Prostate gland (tissue), 2 donors: ENCODE measurements at regions not wholly inside any gene's neighbourhood (a gene's known extent, or its start where the extent isn't known, plus 50 kb on each side); places are given as distances from the start of the nearest gene placed in this dataset.

Experiments
- DNase-seq: peaks from one replicate; pipeline ENCODE4 v3.0.0-alpha.2; 2019; ENCODE audit warnings: low spot score
- H3K27ac ChIP-seq, 2 donors: fragments of 200-600 bp; sonication (generic); 2 replicates each; pipeline ENCODE4 v1.5.1; 2017 to 2019
- H3K27me3 ChIP-seq: fragments of 200-600 bp; sonication (generic); replicated peaks from 2 replicates; pipeline ENCODE4 v1.5.1; 2019; ENCODE audit not compliant: insufficient read depth
- H3K36me3 ChIP-seq, 2 donors: fragments of 200-600 bp; sonication (generic); 1 replicate in 1 of 2; 2 replicates in 1 of 2; pipeline versions ENCODE4 v1.5.1 to v1.8.1; 2017 to 2019
- H3K4me1 ChIP-seq: fragments of 200-600 bp; sonication (generic); replicated peaks from 2 replicates; pipeline ENCODE4 v1.5.1; 2019
- H3K4me3 ChIP-seq, 2 donors: fragments of 200-600 bp; sonication (generic); 2 replicates each; pipeline ENCODE4 v1.5.1; 2017 to 2019
- H3K9me3 ChIP-seq: fragments of 200-600 bp; sonication (generic); 2 replicates; pipeline ENCODE4 v1.5.1; 2017
- POLR2A ChIP-seq: fragments of 450-650 bp; IDR thresholded peaks from one replicate; pipeline ENCODE4 v1.6.1; 2016; ENCODE audit warnings: antibody characterized with exemption, mild to moderate bottlenecking
- POLR2AphosphoS5 ChIP-seq: sonication (generic); formaldehyde crosslinking; IDR thresholded peaks from one replicate; pipeline ENCODE4 v1.6.1; 2017; ENCODE audit warnings: antibody characterized with exemption
- WGBS: methylation state at CpG from one replicate; pipeline ENCODE4 v1.1.5; 2018; 5-methylcytosine and 5-hydroxymethylcytosine counted together
- intact Hi-C: fragments of 100-400 bp; cut with DNase I; formaldehyde crosslinking; loops from one replicate; pipeline ENCODE4 v1.14.2; 2022
- TF ChIP-seq, protein P1 (sequence below), 4 experiments: fragments of 200-600 bp in 2 of 4; fragments of 450-650 bp in 2 of 4; sonication (generic) in 2 of 4; IDR thresholded peaks; 1 replicate in 3 of 4; 2 replicates in 1 of 4; pipeline ENCODE4 v1.5.1; 2016 to 2019; ENCODE audit warnings: antibody characterized with exemption in 4 of 4, mild to moderate bottlenecking in 2 of 4, moderate library complexity in 2 of 4

DNA sequence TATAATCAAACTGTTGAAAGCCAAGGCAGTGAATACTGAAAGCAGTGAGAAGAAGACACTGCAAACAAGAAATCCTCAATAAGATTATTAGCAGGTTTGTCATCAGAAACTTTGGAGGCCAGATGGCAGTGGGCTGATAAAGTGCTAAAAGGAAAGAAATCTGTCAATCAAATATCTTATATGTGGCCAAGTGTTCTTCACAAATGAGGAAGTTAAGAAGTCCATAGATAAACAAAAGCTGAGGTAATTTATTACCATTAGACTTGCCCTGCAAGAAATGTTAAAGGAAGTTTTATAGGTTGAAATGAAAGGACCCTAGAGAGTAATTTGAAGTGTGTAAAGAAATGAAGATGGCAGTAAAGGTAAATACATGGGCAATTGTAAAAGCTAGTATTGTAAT is 586.6 kb downstream of the RAPGEF2 start:
- Histone ChIP-seq H3K36me3 (no peaks in the 10 kb centered on the region), H3K27me3 (no peaks in the 10 kb centered on the region), H3K4me3 (no peak overlapping the region), H3K4me1 (no peaks in the 10 kb centered on the region), H3K27ac (no peak overlapping the region), H3K9me3 (no peaks in the 10 kb centered on the region)
- intact Hi-C loops, result no loop called here
- TF ChIP-seq POLR2AphosphoS5 (no peak), POLR2A (no peak)
- TF ChIP-seq, protein P1, sequence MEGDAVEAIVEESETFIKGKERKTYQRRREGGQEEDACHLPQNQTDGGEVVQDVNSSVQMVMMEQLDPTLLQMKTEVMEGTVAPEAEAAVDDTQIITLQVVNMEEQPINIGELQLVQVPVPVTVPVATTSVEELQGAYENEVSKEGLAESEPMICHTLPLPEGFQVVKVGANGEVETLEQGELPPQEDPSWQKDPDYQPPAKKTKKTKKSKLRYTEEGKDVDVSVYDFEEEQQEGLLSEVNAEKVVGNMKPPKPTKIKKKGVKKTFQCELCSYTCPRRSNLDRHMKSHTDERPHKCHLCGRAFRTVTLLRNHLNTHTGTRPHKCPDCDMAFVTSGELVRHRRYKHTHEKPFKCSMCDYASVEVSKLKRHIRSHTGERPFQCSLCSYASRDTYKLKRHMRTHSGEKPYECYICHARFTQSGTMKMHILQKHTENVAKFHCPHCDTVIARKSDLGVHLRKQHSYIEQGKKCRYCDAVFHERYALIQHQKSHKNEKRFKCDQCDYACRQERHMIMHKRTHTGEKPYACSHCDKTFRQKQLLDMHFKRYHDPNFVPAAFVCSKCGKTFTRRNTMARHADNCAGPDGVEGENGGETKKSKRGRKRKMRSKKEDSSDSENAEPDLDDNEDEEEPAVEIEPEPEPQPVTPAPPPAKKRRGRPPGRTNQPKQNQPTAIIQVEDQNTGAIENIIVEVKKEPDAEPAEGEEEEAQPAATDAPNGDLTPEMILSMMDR (IDR thresholded peaks at IDR 0.05), result no peak
- DNase-seq, result no peak

DNA sequence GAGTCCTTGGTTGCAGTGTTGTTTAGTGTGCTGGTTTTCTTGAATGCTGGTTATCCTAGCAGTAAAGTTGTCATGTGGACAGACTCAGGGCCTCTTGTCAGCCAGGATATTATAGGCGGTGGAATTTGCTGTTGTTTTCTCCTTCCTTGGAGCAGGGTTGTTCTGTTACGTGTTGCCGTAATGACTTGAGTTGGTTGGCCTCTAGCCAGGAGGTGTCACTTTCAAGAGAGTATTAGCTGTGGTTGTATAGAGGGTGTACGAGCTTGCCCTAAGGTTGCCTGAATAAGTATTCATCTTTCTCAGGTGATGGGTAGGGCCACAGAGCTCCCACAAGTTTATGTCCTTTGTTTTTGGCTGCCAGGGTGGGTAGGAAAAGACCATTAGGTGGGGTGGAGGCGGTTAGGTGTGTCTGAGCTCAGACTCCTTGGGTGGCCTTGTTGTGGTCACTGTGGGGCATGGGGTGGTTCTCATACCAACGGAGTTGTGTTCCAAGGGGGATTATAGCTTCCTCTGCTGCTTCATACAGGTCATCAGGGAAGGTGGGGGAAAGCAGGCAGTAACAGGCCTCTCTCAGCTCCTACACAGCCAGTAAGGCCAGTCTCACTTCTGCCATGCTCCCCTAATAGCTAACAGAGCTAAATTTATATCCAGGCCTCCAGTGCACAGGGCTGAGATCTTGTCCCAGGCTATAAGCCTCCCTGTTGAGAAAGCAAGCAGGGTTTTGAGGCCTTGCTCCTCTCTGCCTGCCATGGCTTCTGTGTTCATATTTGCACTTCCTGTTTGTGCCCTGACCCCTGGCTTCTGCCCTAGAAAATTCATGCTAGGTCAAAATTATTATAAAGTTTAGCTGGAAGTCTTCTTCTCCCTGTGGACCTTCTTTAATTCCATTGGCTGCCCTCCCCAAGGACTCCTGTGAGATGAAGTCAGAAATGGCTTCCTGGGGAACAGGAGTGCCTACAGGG is 594.7 kb downstream of the RAPGEF2 start:
- Histone ChIP-seq H3K27ac (no peak overlapping the region), H3K36me3 (no peaks in the 10 kb centered on the region), H3K27me3 (no peaks in the 10 kb centered on the region), H3K4me1 (no peaks in the 10 kb centered on the region), H3K9me3 (no peaks in the 10 kb centered on the region), H3K4me3 (no peak overlapping the region)
- 84% methylated on average over 6 of the region's 6 CpGs for WGBS
- intact Hi-C loops, result no loop called here
- no peak for TF ChIP-seq POLR2AphosphoS5
- TF ChIP-seq POLR2A, result no peak
- TF ChIP-seq, protein P1 (IDR thresholded peaks at IDR 0.05), result no peak
- DNase-seq, result no peak

DNA sequence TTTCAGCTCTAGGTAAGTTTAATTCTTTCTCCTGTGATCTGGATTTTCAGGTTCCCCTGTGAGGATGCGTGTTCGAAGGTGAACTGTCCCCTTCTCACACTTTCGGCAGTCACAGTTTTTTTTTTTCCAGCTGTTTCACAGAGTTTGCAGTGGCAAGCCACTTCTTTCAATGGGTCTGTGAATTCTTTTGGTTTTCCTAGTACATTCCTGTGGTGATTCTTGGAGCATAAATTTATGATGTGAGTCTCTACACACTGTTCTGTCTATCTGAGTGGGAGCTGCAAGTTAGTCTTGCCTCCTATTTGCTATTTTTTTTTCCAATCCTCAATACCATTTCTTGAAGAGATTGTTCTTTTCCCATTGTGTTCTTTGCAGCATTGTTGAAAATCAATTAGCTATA is 595.5 kb downstream of the RAPGEF2 start:
- Histone ChIP-seq H3K27ac (no peak overlapping the region), H3K36me3 (no peaks in the 10 kb centered on the region), H3K4me3 (no peak overlapping the region), H3K27me3 (no peaks in the 10 kb centered on the region), H3K4me1 (no peaks in the 10 kb centered on the region), H3K9me3 (no peaks in the 10 kb centered on the region)
- WGBS, result 92% methylated on average over 3 of the region's 3 CpGs
- TF ChIP-seq, protein P1 (IDR thresholded peaks at IDR 0.05), result no peak
- no peak for TF ChIP-seq POLR2AphosphoS5
- TF ChIP-seq POLR2A, result no peak
- intact Hi-C loops, result no loop called here
- DNase-seq, result no peak

DNA sequence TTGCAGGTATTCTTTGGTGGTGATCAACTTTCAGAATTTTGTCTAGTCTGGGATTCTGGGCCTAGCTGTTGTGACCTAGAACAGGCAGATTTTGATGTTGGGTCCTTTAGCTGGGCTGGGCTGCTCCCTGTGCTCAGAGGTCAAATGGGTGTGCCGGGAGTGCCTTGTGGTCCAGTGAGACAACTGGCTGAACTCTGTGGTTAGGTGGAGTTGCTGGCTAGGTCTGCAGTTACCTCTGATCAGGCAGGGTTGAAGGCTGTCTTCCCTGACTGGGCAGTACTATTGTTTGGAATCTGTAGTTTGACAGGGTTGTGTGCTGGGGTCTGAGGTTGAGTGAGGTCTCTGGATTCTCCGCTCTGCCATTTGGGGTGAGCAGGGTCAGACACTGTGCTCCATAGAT is 599.3 kb downstream of the RAPGEF2 start:
- DNase-seq, result no peak
- intact Hi-C loops, result no loop called here
- Histone ChIP-seq H3K27me3 (no peaks in the 10 kb centered on the region), H3K9me3 (no peaks in the 10 kb centered on the region), H3K4me1 (no peaks in the 10 kb centered on the region), H3K27ac (no peak overlapping the region), H3K4me3 (no peak overlapping the region), H3K36me3 (no peaks in the 10 kb centered on the region)
- 96% methylated on average over 2 of the region's 2 CpGs for WGBS
- TF ChIP-seq POLR2A, result no peak
- TF ChIP-seq POLR2AphosphoS5, result no peak
- TF ChIP-seq, protein P1 (IDR thresholded peaks at IDR 0.05), result no peak

DNA sequence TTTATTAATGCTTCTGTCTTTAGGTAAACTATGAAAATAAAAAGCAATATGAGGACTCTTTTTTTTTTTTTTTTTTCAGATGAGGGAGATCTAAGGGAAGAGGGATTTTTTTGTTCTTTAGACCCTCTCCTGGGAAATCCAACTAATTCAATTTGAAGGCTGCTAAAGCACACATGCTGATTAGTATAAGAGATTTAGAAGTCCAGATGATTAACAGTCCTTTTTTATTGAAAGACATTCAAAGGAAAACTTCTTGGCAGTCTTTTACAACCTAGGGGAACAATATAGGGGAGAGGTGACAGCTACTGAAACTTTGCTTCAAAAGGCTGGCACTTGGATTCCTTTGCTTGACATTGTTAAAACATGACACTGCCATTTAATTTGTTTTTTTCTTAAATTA is 602.5 kb downstream of the RAPGEF2 start:
- intact Hi-C loops, result no loop called here
- no peak for DNase-seq
- H3K27me3 ChIP-seq, result no peaks in the 10 kb centered on the region

More for the DNA sequence above, 602.5 kb downstream of the RAPGEF2 start:
- Histone ChIP-seq H3K27ac (no peak overlapping the region), H3K9me3 (no peaks in the 10 kb centered on the region), H3K4me3 (no peak overlapping the region), H3K4me1 (no peaks in the 10 kb centered on the region), H3K36me3 (no peaks in the 10 kb centered on the region)
- TF ChIP-seq, protein P1 (IDR thresholded peaks at IDR 0.05), result no peak
- TF ChIP-seq POLR2A, result no peak
- TF ChIP-seq POLR2AphosphoS5, result no peak
